B cell (primary cell): ENCODE measurements at regions not wholly inside any gene's neighbourhood (a gene's known extent, or its start where the extent isn't known, plus 50 kb on each side); places are given as distances from the start of the nearest gene placed in this dataset.

Experiments
- CTCF ChIP-seq: fragments of 200-600 bp; IDR thresholded peaks from one replicate; pipeline ENCODE4 v1.8.0; 2022; ENCODE audit warnings: antibody characterized with exemption, mild to moderate bottlenecking
- EZH2 ChIP-seq: IDR thresholded peaks from 2 replicates; pipeline ENCODE4 v1.6.1; 2012; ENCODE audit warnings: borderline replicate concordance, low read depth, mild to moderate bottlenecking, moderate library complexity, low read length; ENCODE audit not compliant: insufficient read depth, poor library complexity, severe bottlenecking

- TF ChIP-seq CTCF (no peak), EZH2 (no peak)
Measured at GRCh38 chr3:135444058-135444457, 521.5 kb upstream of the PPP2R3A start.
